DOHH2 (cell line): ENCODE measurements at regions not wholly inside any gene's neighbourhood (a gene's known extent, or its start where the extent isn't known, plus 50 kb on each side); places are given as distances from the start of the nearest gene placed in this dataset.

Experiments used
- H3F3A ChIP-seq: fragments of 200-600 bp; sonication (generic), shearing (Covaris generic); 2 replicates; pipeline ENCODE4 v1.6.0; 2016; ENCODE audit warnings: antibody characterized with exemption, mild to moderate bottlenecking; ENCODE audit not compliant: control insufficient read depth, insufficient read depth
- H3K27ac ChIP-seq: fragments of 200-600 bp; sonication (generic); 2 replicates; pipeline ENCODE4 v1.5.1; 2014; ENCODE audit warnings: low read depth, mild to moderate bottlenecking, low read length, moderate library complexity
- H3K27me3 ChIP-seq: fragments of 200-600 bp; sonication (generic); 2 replicates; pipeline ENCODE4 v1.6.1; 2014; ENCODE audit warnings: mild to moderate bottlenecking, low read length, mixed read lengths; ENCODE audit not compliant: control insufficient read depth
- H3K36me3 ChIP-seq: fragments of 200-600 bp; sonication (generic); 2 replicates; pipeline ENCODE4 v1.6.1; 2014; ENCODE audit warnings: mild to moderate bottlenecking, low read length, moderate library complexity, mixed read lengths; ENCODE audit not compliant: control insufficient read depth
- H3K4me1 ChIP-seq: fragments of 200-600 bp; sonication (generic); 2 replicates; pipeline ENCODE4 v1.6.1; 2014; ENCODE audit warnings: mild to moderate bottlenecking, low read length, mixed read lengths; ENCODE audit not compliant: control insufficient read depth
- H3K4me2 ChIP-seq: fragments of 200-600 bp; sonication (generic); 2 replicates; pipeline ENCODE4 v1.6.0; 2014; ENCODE audit warnings: mild to moderate bottlenecking, low read length, moderate library complexity
- H3K4me3 ChIP-seq: fragments of 200-600 bp; sonication (generic); 2 replicates; pipeline ENCODE4 v1.5.1; 2014; ENCODE audit warnings: mild to moderate bottlenecking, low read length, mixed read lengths
- H3K79me2 ChIP-seq: fragments of 200-600 bp; sonication (generic); 2 replicates; pipeline ENCODE4 v1.6.1; 2014; ENCODE audit warnings: mild to moderate bottlenecking, low read length, mixed read lengths; ENCODE audit not compliant: control insufficient read depth
- H3K9me2 ChIP-seq: fragments of 200-600 bp; sonication (generic); replicated peaks from 2 replicates; pipeline ENCODE4 v1.6.1; 2014; ENCODE audit warnings: mild to moderate bottlenecking, low read length, mixed read lengths; ENCODE audit not compliant: control insufficient read depth
- H3K9me3 ChIP-seq: fragments of 200-600 bp; sonication (generic); 2 replicates; pipeline ENCODE4 v1.6.1; 2014; ENCODE audit warnings: antibody characterized with exemption, low read length, mixed read lengths; ENCODE audit not compliant: control insufficient read depth, insufficient read depth
- H4K20me1 ChIP-seq: fragments of 200-600 bp; sonication (generic); 2 replicates; pipeline ENCODE4 v1.6.0; 2014; ENCODE audit warnings: low read depth, mild to moderate bottlenecking, antibody characterized with exemption, low read length, moderate library complexity; ENCODE audit not compliant: control insufficient read depth, insufficient read depth
- CTCF ChIP-seq: fragments of 200-600 bp; sonication (generic); IDR thresholded peaks from one replicate; pipeline ENCODE4 v1.5.1; 2014; ENCODE audit warnings: antibody characterized with exemption, mild to moderate bottlenecking, low read depth, low read length; ENCODE audit not compliant: poor library complexity, severe bottlenecking
- EZH2phosphoT487 ChIP-seq: fragments of 200-600 bp; sonication (generic); IDR thresholded peaks from 2 replicates; pipeline ENCODE4 v1.6.1; 2017; ENCODE audit warnings: borderline replicate concordance, mild to moderate bottlenecking, antibody characterized with exemption, low read length, moderate library complexity, mixed read lengths

- no peak overlapping the region for H3K4me2 ChIP-seq
Measured at GRCh38 chr2:71742953-71743601, 289.7 kb downstream of the DYSF start.

DNA sequence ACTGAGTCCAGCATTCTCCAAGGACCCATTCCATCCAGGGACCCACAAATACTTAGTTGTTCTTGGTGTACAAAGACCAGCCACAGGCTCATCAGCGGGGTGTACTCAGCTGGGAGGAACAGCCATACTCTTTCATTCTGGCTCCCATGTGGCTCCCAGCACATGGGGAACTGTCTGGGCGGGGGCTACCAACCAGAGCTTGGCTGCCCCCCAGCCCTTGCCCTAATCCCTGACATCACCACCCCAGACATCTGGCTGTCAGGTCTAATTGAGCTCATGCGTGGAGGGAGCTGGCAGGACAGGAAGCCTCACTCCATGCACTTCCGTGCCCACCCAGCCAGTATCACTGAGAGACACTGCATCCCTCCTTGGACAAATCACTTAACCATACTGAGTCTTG is 283.6 kb downstream of the DYSF start:
- Histone ChIP-seq H3K79me2 (no peaks in the 10 kb centered on the region), H3K9me3 (no peaks in the 10 kb centered on the region), H3K27ac (no peak overlapping the region), H3K27me3 (no peaks in the 10 kb centered on the region), H3K4me1 (no peaks in the 10 kb centered on the region), H3K4me2 (no peak overlapping the region), H3F3A (no peaks in the 10 kb centered on the region), H4K20me1 (no peaks in the 10 kb centered on the region), H3K9me2 (no peaks in the 10 kb centered on the region), H3K36me3 (no peaks in the 10 kb centered on the region), H3K4me3 (no peak overlapping the region)
- TF ChIP-seq EZH2phosphoT487: no peak
- no peak for TF ChIP-seq CTCF

More at GRCh38 chr2:71742953-71743601, 289.7 kb downstream of the DYSF start:
- TF ChIP-seq CTCF (no peak), EZH2phosphoT487 (no peak)
- no peaks in the 10 kb centered on the region for H3K4me1 ChIP-seq
- no peak overlapping the region for H3K4me3 ChIP-seq
- no peaks in the 10 kb centered on the region for H3K9me2 ChIP-seq
- no peaks in the 10 kb centered on the region for H3K27me3 ChIP-seq
- no peak overlapping the region for H3K27ac ChIP-seq
- H3F3A ChIP-seq: no peaks in the 10 kb centered on the region
- H3K36me3 ChIP-seq: no peaks in the 10 kb centered on the region
- no peaks in the 10 kb centered on the region for H3K79me2 ChIP-seq
- no peaks in the 10 kb centered on the region for H3K9me3 ChIP-seq
- no peaks in the 10 kb centered on the region for H4K20me1 ChIP-seq

DNA sequence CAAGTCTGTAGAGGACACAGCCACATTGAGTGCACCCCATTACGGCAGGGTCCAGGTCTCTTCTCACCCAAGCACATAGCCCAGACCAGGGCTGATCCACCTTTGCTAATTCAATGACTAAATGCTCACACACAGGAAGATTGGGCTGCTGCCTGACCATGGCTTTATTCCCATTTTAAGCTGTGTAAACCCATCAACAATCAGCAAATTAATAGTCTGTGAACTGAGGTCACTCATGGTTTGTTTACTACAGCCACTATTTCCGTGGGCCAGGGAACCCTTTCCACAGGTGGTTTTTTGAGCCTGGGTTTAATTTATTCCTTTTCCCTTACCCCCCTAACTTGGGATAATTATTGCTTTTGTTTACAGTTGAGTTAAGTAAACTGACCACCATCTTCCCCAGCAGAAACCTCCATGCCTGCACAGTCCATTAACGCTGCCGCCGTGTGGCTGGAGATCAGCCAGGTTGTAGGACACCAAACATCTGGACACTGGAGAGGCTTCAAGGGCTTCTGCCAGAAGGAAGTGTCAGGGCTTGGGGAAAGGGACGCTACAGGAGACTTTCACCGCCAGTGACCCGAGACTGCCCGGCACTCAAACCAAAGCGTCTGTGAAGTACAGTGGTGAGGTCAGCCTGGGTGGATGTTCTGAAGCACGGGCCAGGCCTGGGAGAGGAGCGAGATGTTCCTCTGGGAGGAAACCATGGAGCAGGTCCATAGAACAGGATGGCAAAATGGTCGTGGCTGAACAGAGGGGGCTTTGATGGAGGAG is 282.9 kb downstream of the DYSF start:
- Histone ChIP-seq H4K20me1 (no peaks in the 10 kb centered on the region), H3K4me2 (no peak overlapping the region), H3K9me2 (no peaks in the 10 kb centered on the region), H3K79me2 (no peaks in the 10 kb centered on the region), H3K27ac (no peak overlapping the region), H3K36me3 (no peaks in the 10 kb centered on the region), H3F3A (no peaks in the 10 kb centered on the region), H3K27me3 (no peaks in the 10 kb centered on the region), H3K4me1 (no peaks in the 10 kb centered on the region), H3K4me3 (no peak overlapping the region), H3K9me3 (no peaks in the 10 kb centered on the region)
- TF ChIP-seq CTCF (no peak), EZH2phosphoT487 (no peak)
